HEK293 (cell line): ENCODE measurements at regions not wholly inside any gene's neighbourhood (a gene's known extent, or its start where the extent isn't known, plus 50 kb on each side); places are given as distances from the start of the nearest gene placed in this dataset.

Source experiments
- CTCF ChIA-PET: fragments of 350-600 bp; formaldehyde crosslinking; extraction: SDS; loops from one replicate; lab custom pipeline; 2021; ENCODE audit warnings: antibody characterized with exemption; lab: Yijun Ruan, JAX
- POLR2A ChIA-PET: fragments of 300-600 bp; formaldehyde crosslinking; extraction: SDS; loops from one replicate; lab custom pipeline; 2020; ENCODE audit warnings: antibody characterized with exemption, inconsistent platforms; lab: Yijun Ruan, JAX
- H3K27ac ChIP-seq: fragments of 200-500 bp; sonication (Bioruptor generic); 2 replicates; pipeline ENCODE4 v1.5.1; 2014; ENCODE audit warnings: low read depth, low read length, control low read depth, inconsistent platforms; ENCODE audit errors: extremely low read depth
- H3K36me3 ChIP-seq, 2 experiments: fragments of 200-500 bp in 1 of 2; sonication (Bioruptor generic) in 1 of 2; 1 replicate in 1 of 2; 2 replicates in 1 of 2; pipeline ENCODE4 v1.5.1; 2014 to 2017; ENCODE audit warnings: inconsistent platforms in 2 of 2, low read length in 2 of 2; ENCODE audit not compliant: control insufficient read depth in 2 of 2, insufficient read depth in 1 of 2
- H3K4me1 ChIP-seq: fragments of 200-500 bp; sonication (Bioruptor generic); 2 replicates; pipeline ENCODE4 v1.5.1; 2014; ENCODE audit warnings: mild to moderate bottlenecking, low read length, inconsistent platforms; ENCODE audit not compliant: control insufficient read depth, insufficient read depth
- H3K4me3 ChIP-seq: 2 replicates; pipeline ENCODE4 v1.5.1; 2011; ENCODE audit warnings: low read depth, mild to moderate bottlenecking, control low read depth, low read length, moderate library complexity
- H3K9me3 ChIP-seq: fragments of 200-500 bp; sonication (Bioruptor generic); 2 replicates; pipeline ENCODE4 v1.5.1; 2014; ENCODE audit warnings: low read depth, low read length, inconsistent platforms; ENCODE audit not compliant: control insufficient read depth, insufficient read depth
- INSM2 ChIP-seq: fragments of 450-650 bp; formaldehyde crosslinking; IDR thresholded peaks from 2 replicates; pipeline ENCODE4 v1.5.1; 2016; ENCODE audit warnings: missing biosample characterization, missing genetic modification characterization
- KLF7 ChIP-seq: fragments of 450-650 bp; formaldehyde crosslinking; IDR thresholded peaks from 2 replicates; pipeline ENCODE4 v1.5.1; 2016; ENCODE audit warnings: missing biosample characterization, missing genetic modification characterization, borderline replicate concordance
- MYNN ChIP-seq: fragments of 450-650 bp; formaldehyde crosslinking; IDR thresholded peaks from 2 replicates; pipeline ENCODE4 v1.5.1; 2016; ENCODE audit warnings: missing biosample characterization, missing genetic modification characterization, borderline replicate concordance
- MZF1 ChIP-seq: fragments of 450-650 bp; formaldehyde crosslinking; IDR thresholded peaks from 2 replicates; pipeline ENCODE4 v1.5.1; 2017; ENCODE audit warnings: missing biosample characterization, missing genetic modification characterization, borderline replicate concordance
- OVOL3 ChIP-seq: fragments of 450-650 bp; formaldehyde crosslinking; IDR thresholded peaks from 2 replicates; pipeline ENCODE4 v1.5.1; 2016; ENCODE audit warnings: missing biosample characterization, missing genetic modification characterization
- REST ChIP-seq: fragments of 450-650 bp; formaldehyde crosslinking; IDR thresholded peaks from 2 replicates; pipeline ENCODE4 v1.5.1; 2016; ENCODE audit warnings: missing biosample characterization, missing genetic modification characterization
- ZBTB8A ChIP-seq: fragments of 450-650 bp; formaldehyde crosslinking; IDR thresholded peaks from 2 replicates; pipeline ENCODE4 v1.5.1; 2016; ENCODE audit warnings: missing biosample characterization, missing genetic modification characterization
- ZIC2 ChIP-seq: fragments of 450-650 bp; formaldehyde crosslinking; IDR thresholded peaks from 2 replicates; pipeline ENCODE4 v1.5.1; 2016; ENCODE audit warnings: missing biosample characterization, missing genetic modification characterization
- ZNF10 ChIP-seq: fragments of 450-650 bp; formaldehyde crosslinking; IDR thresholded peaks from 2 replicates; pipeline ENCODE4 v1.5.1; 2017; ENCODE audit warnings: missing biosample characterization, missing genetic modification characterization
- ZNF138 ChIP-seq: fragments of 450-650 bp; formaldehyde crosslinking; IDR thresholded peaks from 2 replicates; pipeline ENCODE4 v1.5.1; 2016; ENCODE audit warnings: missing biosample characterization, missing genetic modification characterization, borderline replicate concordance
- ZNF146 ChIP-seq: fragments of 450-650 bp; formaldehyde crosslinking; IDR thresholded peaks from 2 replicates; pipeline ENCODE4 v1.5.1; 2016; ENCODE audit warnings: missing biosample characterization, missing genetic modification characterization
- ZNF184 ChIP-seq: fragments of 450-650 bp; IDR thresholded peaks from 2 replicates; pipeline ENCODE4 v1.5.1; 2018; ENCODE audit warnings: missing biosample characterization, mild to moderate bottlenecking, missing genetic modification characterization
- ZNF19 ChIP-seq: fragments of 450-650 bp; formaldehyde crosslinking; IDR thresholded peaks from 2 replicates; pipeline ENCODE4; 2016; ENCODE audit warnings: missing biosample characterization, missing genetic modification characterization, low read depth
- ZNF214 ChIP-seq: fragments of 450-650 bp; formaldehyde crosslinking; IDR thresholded peaks from 2 replicates; pipeline ENCODE4 v1.5.1; 2017; ENCODE audit warnings: missing biosample characterization, mild to moderate bottlenecking, missing genetic modification characterization, borderline replicate concordance
- ZNF239 ChIP-seq: fragments of 450-650 bp; formaldehyde crosslinking; IDR thresholded peaks from 2 replicates; pipeline ENCODE4 v1.5.1; 2016; ENCODE audit warnings: missing biosample characterization, missing genetic modification characterization
- ZNF324 ChIP-seq: fragments of 450-650 bp; formaldehyde crosslinking; IDR thresholded peaks from 2 replicates; pipeline ENCODE4 v1.5.1; 2016; ENCODE audit warnings: missing biosample characterization, missing genetic modification characterization
- ZNF335 ChIP-seq: fragments of 450-650 bp; formaldehyde crosslinking; conservative IDR thresholded peaks from 2 replicates; pipeline ENCODE4 v1.5.1; 2016; ENCODE audit warnings: missing biosample characterization, missing genetic modification characterization
- ZNF416 ChIP-seq: fragments of 450-650 bp; formaldehyde crosslinking; IDR thresholded peaks from 2 replicates; pipeline ENCODE4 v1.5.1; 2016; ENCODE audit warnings: missing biosample characterization, missing genetic modification characterization
- ZNF521 ChIP-seq: fragments of 450-650 bp; formaldehyde crosslinking; IDR thresholded peaks from 2 replicates; pipeline ENCODE4 v1.5.1; 2017; ENCODE audit warnings: missing biosample characterization, mild to moderate bottlenecking, missing genetic modification characterization
- ZNF529 ChIP-seq: fragments of 450-650 bp; formaldehyde crosslinking; IDR thresholded peaks from 2 replicates; pipeline ENCODE4 v1.5.1; 2017; ENCODE audit warnings: missing genetic modification characterization, missing biosample characterization; ENCODE audit not compliant: insufficient replicate concordance
- ZNF654 ChIP-seq: fragments of 450-650 bp; formaldehyde crosslinking; IDR thresholded peaks from 2 replicates; pipeline ENCODE4 v1.5.1; 2016; ENCODE audit warnings: low read depth, missing biosample characterization, missing genetic modification characterization
- ZNF707 ChIP-seq: fragments of 450-650 bp; formaldehyde crosslinking; IDR thresholded peaks from 2 replicates; pipeline ENCODE4 v1.5.1; 2016; ENCODE audit warnings: missing biosample characterization, missing genetic modification characterization
- ZNF768 ChIP-seq: fragments of 450-650 bp; formaldehyde crosslinking; IDR thresholded peaks from 2 replicates; pipeline ENCODE4 v1.5.1; 2018; ENCODE audit warnings: missing biosample characterization, mild to moderate bottlenecking, missing genetic modification characterization
- ZSCAN16 ChIP-seq: fragments of 450-650 bp; formaldehyde crosslinking; IDR thresholded peaks from 2 replicates; pipeline ENCODE4 v1.5.1; 2016; ENCODE audit warnings: missing biosample characterization, missing genetic modification characterization
- ZXDB ChIP-seq: fragments of 450-650 bp; formaldehyde crosslinking; IDR thresholded peaks from 2 replicates; pipeline ENCODE4 v1.5.1; 2016; ENCODE audit warnings: missing biosample characterization, missing genetic modification characterization
- TF ChIP-seq, protein P1 (sequence below): fragments of 450-650 bp; formaldehyde crosslinking; IDR thresholded peaks from 2 replicates; pipeline ENCODE4 v1.5.1; 2017; ENCODE audit warnings: missing biosample characterization, missing genetic modification characterization
- TF ChIP-seq, protein P2 (sequence below): fragments of 450-650 bp; formaldehyde crosslinking; IDR thresholded peaks from 2 replicates; pipeline ENCODE4 v1.5.1; 2016; ENCODE audit warnings: missing biosample characterization, missing genetic modification characterization

DNA sequence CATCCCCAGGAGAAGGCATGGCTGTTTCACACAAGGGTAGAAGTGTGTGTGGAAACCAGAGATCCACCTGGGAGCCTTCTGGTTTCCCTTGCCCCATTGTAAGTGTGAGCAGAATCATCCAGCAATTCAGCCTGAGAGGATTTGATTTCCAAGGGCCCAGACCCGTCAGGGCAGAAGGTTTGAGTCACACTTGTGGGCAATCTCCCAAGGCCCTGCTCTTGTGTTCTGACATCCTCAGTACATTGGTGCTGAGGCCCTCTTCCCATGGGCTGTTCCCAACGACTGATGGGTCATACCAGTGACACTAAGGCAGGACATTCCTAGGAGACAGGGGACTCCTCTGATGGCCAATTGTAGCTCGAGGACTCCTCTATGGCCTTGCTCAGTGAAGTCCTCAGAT is 58.2 kb upstream of the POLR1H start:
- Histone ChIP-seq H3K36me3 (no peaks in the 10 kb centered on the region), H3K4me1 (no peaks in the 10 kb centered on the region), H3K9me3 (no peaks in the 10 kb centered on the region), H3K4me3 (no peak overlapping the region), H3K27ac (no peak overlapping the region)
- no peak for TF ChIP-seq ZBTB8A
- ChIA-PET CTCF (interaction anchor here (0.7 kb wide), 1 partner anchor 265 kb away, joined by 3 read pairs; no protein-coding TSS in a partner anchor), POLR2A (no interaction called here)

GRCh38 chr6:30005482-30005881 is 55.6 kb upstream of the POLR1H start:
- CTCF ChIA-PET: interaction anchor here (0.6 kb wide), 1 partner anchor 323 kb away, joined by 3 read pairs; no protein-coding TSS in a partner anchor

GRCh38 chr6:30006170-30007131 is 54.6 kb upstream of the POLR1H start:
- H3K9me3 ChIP-seq: no peaks in the 10 kb centered on the region
- H3K27ac ChIP-seq: no peak overlapping the region
- H3K4me1 ChIP-seq: no peaks in the 10 kb centered on the region
- CTCF ChIA-PET: interaction anchor here (0.6 kb wide), 1 partner anchor 322 kb away, joined by 3 read pairs; no protein-coding TSS in a partner anchor
- POLR2A ChIA-PET: no interaction called here
- no peak overlapping the region for H3K4me3 ChIP-seq
- no peaks in the 10 kb centered on the region for H3K36me3 ChIP-seq
- TF ChIP-seq ZNF529 (tag by site-specific recombination): no peak
- TF ChIP-seq ZSCAN16 (tag by site-specific recombination): no peak
- TF ChIP-seq ZXDB: no peak
- TF ChIP-seq REST (tag by site-specific recombination): no peak
- no peak for TF ChIP-seq ZNF416
- TF ChIP-seq ZNF184 (tag by site-specific recombination): no peak
- no peak for TF ChIP-seq ZNF19 (tag by site-specific recombination)
- no peak for TF ChIP-seq ZNF10
- TF ChIP-seq ZNF335 (tag by site-specific recombination): no peak
- no peak for TF ChIP-seq OVOL3 (tag by site-specific recombination)
- TF ChIP-seq INSM2: no peak
- TF ChIP-seq ZNF239 (tag by site-specific recombination): no peak
- TF ChIP-seq, protein P1, sequence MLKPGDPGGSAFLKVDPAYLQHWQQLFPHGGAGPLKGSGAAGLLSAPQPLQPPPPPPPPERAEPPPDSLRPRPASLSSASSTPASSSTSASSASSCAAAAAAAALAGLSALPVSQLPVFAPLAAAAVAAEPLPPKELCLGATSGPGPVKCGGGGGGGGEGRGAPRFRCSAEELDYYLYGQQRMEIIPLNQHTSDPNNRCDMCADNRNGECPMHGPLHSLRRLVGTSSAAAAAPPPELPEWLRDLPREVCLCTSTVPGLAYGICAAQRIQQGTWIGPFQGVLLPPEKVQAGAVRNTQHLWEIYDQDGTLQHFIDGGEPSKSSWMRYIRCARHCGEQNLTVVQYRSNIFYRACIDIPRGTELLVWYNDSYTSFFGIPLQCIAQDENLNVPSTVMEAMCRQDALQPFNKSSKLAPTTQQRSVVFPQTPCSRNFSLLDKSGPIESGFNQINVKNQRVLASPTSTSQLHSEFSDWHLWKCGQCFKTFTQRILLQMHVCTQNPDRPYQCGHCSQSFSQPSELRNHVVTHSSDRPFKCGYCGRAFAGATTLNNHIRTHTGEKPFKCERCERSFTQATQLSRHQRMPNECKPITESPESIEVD: no peak

More at GRCh38 chr6:30005482-30005881, 55.6 kb upstream of the POLR1H start:
- TF ChIP-seq ZNF138: no peak
- TF ChIP-seq ZIC2: no peak
- TF ChIP-seq ZNF19 (tag by site-specific recombination): no peak
- TF ChIP-seq ZNF521 (tag by site-specific recombination): no peak
- TF ChIP-seq ZNF146 (tag by site-specific recombination): no peak
- no peak for TF ChIP-seq ZNF768
- TF ChIP-seq ZNF214 (tag by site-specific recombination): no peak
- no peak for TF ChIP-seq KLF7 (tag by site-specific recombination)
- TF ChIP-seq ZNF324: no peak
- TF ChIP-seq, protein P2, sequence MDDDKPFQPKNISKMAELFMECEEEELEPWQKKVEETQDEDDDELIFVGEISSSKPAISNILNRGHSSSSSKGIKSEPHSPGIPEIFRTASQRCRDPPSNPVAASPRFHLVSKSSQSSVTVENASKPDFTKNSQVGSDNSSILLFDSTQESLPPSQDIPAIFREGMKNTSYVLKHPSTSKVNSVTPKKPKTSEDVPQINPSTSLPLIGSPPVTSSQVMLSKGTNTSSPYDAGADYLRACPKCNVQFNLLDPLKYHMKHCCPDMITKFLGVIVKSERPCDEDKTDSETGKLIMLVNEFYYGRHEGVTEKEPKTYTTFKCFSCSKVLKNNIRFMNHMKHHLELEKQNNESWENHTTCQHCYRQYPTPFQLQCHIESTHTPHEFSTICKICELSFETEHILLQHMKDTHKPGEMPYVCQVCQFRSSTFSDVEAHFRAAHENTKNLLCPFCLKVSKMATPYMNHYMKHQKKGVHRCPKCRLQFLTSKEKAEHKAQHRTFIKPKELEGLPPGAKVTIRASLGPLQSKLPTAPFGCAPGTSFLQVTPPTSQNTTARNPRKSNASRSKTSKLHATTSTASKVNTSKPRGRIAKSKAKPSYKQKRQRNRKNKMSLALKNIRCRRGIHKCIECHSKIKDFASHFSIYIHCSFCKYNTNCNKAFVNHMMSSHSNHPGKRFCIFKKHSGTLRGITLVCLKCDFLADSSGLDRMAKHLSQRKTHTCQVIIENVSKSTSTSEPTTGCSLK (tag by site-specific recombination): no peak
- TF ChIP-seq MYNN (tag by site-specific recombination): no peak
- TF ChIP-seq MZF1 (tag by site-specific recombination): no peak
- TF ChIP-seq ZNF707 (tag by site-specific recombination): no peak
- TF ChIP-seq ZNF654: no peak
- Histone ChIP-seq H3K4me1 (no peaks in the 10 kb centered on the region), H3K4me3 (no peak overlapping the region), H3K27ac (no peak overlapping the region), H3K36me3 (no peaks in the 10 kb centered on the region), H3K9me3 (no peaks in the 10 kb centered on the region)
- POLR2A ChIA-PET: no interaction called here
